Spleen (tissue), 7 donors: ENCODE measurements at regions not wholly inside any gene's neighbourhood (a gene's known extent, or its start where the extent isn't known, plus 50 kb on each side); places are given as distances from the start of the nearest gene placed in this dataset.

ENCODE experiments used
- CTCF ChIP-seq, 11 experiments: fragments of 200-600 bp in 7 of 11; fragments of 450-650 bp in 4 of 11; sonication (generic) in 4 of 11; IDR thresholded peaks in 8 of 11; conservative IDR thresholded peaks in 3 of 11; 1 replicate in 7 of 11; 2 replicates in 4 of 11; pipeline versions ENCODE4 v1.4.0 to v1.8.0; 2016 to 2021; ENCODE audit warnings: antibody characterized with exemption in 11 of 11, inconsistent platforms in 4 of 11, mild to moderate bottlenecking in 1 of 11
- POLR2A ChIP-seq, 3 donors: fragments of 450-650 bp; IDR thresholded peaks; one replicate each; pipeline ENCODE4 v1.5.1; 2017; ENCODE audit warnings: antibody characterized with exemption in 3 of 3, mild to moderate bottlenecking in 1 of 3
- donor health status: DM: no; HTN: no; CAD: no; lungs with moderate emphysema.
- donor health status: DM: no; HTN: no; CAD: no.
- donor health status: DM: no; HTN: no; CAD: no.

DNA sequence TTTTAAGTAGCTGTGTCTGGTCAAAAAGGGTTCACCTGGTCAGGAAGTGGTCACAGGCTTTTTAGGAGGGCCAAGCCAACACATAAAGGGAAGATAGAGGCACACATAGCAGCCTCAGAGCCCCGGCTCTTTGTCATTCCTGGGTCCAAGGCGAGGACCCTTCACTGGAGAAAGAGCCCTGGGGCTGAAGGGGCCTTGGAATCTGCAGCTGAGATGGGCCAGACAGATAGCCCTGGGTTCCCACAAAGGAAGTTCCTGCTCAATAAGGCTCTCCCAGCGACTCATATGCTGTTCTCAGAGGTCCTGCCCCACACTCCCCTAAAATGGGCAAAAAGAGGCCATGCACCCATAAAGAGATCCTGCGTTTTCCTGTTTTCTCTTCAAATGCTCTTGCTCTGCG lies 77.7 kb downstream of the LINC01488 start:
- no peak for TF ChIP-seq POLR2A (IDR thresholded peaks at IDR 0.05)
- TF ChIP-seq CTCF (IDR thresholded peaks at IDR 0.05 in 8 of 11, conservative IDR thresholded peaks at IDR 0.05 in 3 of 11), result no peak
